ENCODE measurements at regions not wholly inside any gene's neighbourhood (a gene's known extent, or its start where the extent isn't known, plus 50 kb on each side); places are given as distances from the start of the nearest gene placed in this dataset.
A peak's percentile ranks its signal among the peaks of the same experiment; 100 is the strongest.

DNA sequence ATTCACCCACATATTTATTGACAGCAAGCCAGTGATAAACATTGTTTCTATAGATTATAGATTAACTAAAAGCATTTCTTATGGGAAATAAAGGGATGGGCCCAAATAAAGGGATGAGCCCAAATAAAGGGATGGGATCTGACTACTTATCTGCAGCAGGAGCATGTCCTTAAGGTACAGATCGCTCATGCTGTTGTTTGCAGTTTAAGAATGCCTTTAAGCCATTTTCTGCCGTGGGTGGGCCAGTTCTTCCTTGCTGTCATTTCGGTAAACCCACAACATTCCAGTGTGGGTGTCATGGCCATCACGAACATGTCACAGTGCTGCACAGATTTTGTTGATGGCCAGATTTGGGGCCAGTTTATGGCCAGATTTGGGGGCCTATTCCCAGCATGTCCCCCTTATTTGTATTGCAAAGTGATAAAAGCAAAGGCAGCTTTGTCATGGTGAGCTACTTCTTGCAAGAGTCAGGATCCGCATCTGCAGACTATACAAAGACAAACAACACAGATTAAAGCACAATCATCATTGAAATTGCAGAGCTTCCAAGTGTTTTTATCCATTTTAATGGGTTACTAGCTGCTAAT lies 700.7 kb downstream of the LRFN5 start:
- FAIRE-seq, result no peak

DNA sequence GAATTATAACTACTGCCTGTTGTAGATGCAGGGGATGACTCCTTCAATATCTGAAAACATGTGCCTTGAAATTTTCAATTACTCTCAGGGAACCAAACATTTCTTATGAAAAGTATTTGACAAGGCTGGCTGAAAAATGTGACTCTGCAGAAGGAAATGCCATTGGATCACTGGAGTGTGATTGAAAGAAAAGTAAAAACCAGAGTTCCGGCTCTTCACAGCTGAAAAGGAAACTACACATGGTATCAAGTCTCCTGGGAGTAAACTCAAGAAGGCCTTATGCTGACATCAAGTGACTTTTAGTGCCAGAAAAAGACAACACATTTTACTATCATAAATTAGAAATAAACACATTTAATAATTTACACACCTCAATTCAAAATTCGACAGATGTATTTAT lies 693.0 kb downstream of the LRFN5 start:
- FAIRE-seq, result no peak

DNA sequence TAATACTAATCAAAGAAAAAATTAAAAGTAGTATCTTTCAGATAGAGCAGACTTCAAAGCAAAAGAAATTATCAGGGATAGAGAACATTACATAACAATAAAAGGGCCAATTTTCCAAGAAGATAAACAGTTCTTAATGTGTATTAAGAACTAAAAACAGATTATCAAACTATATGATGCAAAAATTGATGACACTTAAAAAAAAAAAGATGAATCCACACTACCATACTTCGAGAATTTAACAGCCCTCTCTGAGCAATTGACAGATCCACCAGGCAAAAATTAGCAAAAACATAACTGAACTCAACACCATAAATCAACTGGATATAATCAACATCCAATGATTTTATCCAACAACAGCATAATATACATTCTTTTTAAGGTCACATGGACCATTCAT lies 686.5 kb downstream of the LRFN5 start:
- FAIRE-seq, result no peak

DNA sequence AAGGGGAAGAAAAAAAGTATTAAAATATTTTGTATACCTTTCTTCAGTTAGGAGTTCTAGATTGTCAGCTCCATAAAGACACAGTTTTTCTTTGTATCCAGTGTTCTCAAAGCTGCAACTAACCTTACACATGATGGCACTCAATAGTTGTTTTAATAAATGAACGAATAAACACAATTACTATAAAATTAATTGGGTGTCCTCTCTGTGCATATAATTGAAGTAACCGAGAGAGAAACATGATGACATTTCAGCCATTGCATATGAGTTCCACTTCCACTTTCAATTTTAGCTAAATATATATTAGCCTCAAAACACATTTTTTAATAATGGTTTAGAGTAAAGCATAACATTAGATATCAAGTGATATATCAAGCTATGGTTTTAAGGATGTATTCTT lies 671.2 kb downstream of the LRFN5 start:
- no peak for FAIRE-seq

DNA sequence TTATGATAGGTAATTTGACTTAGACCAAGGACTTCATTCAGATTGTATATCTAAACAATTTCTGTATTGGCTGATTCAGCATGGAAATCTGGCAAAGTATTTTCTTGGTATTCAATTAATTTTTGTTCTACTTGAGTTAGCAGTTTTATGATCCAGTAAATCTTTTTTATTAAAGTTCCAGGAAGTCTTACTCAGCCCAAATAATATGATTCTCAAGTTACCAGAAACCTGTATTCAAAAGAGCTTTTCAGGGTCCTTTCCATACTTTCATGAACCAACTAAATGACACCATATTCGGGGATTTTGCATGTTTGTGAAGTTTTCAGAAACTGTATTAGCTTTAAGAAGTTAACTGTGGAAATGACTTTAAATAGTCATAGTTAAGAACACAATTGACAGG lies 662.6 kb downstream of the LRFN5 start:
- FAIRE-seq, result no peak

DNA sequence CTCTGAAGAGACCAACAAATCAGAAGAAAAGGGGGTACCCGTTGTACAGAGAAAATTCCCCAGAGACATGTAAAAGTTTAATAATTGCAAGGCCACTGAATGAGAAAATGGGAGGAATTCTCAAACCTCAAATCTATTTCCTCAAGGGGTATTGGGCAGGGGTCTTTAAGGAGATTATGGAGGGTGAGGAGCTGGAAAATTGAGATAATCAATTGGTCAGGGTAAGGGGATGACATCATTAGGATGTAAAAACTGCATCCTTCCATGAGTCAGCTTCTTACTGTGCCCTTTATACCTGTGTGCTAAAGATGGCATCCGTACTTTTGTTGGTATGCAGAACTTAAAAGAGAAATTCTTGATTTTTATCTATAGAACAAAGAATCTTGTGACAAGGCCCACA lies 641.5 kb downstream of the LRFN5 start:
- no peak for FAIRE-seq

DNA sequence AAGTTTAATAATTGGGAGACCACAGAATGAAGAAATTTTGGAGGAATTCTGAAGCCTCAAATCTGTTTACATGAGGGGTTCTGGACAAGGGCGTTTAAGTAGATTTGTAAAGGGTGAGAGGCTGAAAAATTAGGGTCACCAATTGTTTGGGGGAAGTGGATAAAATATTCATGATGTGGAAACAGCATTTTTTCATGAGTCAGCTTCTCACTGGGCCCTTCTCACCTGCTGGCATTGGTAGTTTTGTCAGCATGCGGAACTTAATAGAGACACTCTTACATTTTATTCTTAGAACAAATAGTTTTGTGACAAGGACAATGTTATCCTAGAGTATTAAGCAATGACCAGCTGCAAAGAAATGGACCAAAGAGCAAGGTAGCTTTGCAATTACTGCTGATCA lies 634.4 kb downstream of the LRFN5 start:
- FAIRE-seq, result no peak

DNA sequence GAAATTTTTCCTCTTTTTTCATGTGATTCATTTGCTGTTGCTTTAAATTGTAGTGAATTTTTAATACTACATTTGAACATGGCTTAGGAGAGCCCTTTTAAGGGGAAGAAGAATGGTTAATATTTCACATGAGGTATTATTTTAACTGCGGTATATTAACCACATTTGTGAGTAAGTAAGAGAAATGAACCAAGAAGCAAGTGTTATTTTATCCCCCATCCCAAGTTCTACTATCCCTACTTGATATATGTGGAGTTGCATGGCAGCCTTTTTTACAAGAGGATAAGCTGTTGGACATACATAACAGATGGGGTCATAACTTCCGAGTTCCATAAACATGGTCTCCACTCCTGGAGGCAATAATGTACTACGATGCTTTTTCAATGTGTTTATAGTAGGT lies 623.3 kb downstream of the LRFN5 start:
- no peak for FAIRE-seq

DNA sequence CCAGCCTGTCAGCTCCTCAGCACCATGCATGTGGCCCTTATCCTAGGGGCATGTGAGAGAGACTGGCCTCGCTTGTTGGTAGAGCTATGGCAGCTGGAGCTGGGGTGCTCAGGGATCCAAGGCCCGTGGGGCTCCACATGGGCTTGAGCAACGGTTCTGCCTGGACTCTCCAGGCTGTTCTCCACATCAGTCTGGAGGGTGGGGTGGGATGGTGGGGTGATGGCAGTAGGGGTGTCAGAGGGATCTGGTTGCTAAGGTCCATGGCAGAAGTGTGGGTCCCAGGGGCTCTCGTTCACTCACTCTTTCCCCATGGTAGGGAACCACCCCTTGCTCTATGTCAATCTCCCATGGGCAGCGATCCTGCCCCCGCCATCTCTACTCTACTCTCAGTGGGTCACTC lies 622.6 kb downstream of the LRFN5 start:
- no peak for FAIRE-seq

DNA sequence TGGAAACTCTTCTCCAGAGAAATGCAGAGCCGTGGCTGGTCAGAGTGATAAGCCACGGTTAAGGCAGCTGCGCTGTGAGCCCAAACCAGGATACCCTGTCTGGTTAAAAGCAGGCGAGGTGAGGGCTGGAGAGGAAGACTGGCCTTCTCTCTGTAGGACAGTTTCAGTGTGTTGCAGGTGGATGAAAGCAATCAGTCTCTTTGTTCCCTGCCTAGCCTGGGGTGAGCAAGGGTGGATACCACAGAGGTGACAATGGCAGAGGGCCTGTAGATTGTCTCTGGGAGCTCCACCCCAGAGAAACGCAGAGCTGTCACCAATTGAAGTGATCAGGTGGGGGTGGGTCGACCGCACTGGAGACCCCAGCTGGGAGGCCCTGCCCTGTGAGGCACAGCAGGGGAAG lies 621.9 kb downstream of the LRFN5 start:
- FAIRE-seq, result no peak

DNA sequence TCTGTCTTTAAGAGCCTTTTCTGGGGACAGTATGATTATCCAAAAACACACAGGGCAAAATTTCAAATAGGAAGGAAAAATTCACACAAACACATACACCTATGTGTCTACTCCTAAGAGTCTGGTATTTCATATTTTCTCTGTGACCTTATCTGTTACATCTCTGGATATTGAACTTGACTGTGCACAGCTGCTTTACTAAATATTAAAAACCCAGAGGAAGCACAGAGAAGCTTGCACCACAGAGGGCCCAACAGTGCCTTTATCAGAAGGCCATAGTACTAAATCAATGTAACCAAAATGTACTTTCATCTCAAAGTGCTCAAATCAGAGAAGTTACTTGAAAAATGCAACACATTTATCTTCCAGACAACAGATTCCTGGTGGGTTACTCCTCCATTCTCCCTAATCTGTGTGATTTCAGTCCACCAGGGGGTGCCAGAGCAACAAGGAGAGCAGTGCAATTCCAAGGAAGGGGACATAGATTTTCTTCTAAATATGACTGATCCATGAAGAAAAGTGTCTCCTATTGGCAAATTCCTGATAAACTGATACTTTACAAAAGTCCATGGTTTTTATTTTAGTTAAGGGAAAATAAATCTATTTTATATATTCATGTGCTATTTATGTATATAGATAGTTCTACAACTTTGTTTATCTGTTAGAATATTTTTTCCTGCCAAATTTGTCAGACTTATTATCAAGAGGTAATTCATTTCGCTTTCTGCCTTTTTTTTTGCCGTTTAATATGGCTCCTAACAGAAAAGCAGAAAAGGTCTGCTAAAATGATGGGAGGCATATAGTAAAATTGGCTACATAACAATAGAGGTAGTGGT lies 617.6 kb downstream of the LRFN5 start:
- peak; percentile 77 for FAIRE-seq

DNA sequence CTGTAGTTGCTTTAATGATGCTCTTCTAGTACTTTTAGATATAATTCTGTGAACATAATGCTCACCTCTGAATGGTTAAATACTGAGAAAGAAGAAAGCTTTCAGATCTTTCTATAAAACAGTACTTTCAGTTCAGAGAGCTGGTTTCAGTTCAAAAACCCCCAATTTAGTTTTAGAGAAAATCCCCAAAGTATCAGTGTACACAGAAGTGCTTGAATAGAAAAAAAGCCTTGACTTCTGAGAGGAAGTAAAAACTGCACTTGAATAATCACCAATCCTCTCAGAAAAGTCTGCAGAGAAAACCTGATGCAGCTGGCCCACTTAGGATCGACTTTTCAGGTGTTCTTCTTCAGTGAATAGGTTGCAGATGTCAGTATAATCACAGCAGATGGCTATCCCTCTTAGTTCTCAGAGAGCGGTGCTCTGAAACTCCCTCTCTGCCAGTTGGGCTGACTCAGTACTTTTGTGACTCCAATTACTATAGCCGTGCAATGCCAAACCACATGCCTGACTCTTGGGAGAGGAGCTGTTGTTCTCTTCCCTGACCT lies 616.3 kb downstream of the LRFN5 start:
- FAIRE-seq, result no peak

DNA sequence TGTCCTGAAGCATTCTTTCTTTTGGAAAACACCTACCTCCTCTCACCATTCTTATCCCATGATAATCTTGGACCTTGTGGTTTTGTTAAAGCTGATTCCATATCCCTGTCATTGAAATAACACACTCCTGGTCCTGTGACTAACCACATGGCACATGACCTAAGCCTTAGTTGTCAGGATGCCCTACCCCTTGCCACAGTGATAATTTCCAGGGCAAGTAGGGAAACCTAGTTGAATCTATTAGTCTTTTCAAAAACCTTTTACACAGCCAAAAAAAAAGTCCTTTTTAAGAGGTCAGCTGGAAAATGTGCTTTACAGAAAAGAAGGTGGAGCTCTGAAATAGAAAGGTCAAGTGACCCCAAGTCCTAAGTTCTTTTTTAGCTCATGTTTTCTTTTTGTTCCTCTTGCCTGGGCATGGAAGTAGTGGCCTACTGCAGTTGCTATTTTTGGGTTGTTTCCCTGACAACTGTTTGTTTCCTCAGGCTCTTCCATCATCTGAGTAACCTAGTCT lies 608.4 kb downstream of the LRFN5 start:
- FAIRE-seq, result no peak

DNA sequence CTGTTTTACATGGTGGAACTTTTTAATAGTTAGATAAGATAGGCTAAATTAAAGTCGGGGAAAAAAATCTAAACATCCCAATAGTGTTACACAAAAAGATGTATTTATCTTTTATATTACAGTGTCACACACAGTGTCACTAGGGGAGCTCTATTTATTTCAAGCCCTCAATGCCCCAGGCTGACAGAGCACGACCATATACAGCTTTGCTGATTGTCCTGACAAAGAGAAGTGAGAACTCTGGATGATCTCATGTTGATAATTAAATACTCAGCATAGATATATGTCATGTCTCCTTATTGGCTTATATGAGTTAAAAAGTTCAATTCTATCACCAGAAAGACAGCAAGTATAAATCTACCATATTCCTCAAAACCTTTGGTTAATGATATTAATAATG lies 594.3 kb downstream of the LRFN5 start:
- FAIRE-seq, result no peak

DNA sequence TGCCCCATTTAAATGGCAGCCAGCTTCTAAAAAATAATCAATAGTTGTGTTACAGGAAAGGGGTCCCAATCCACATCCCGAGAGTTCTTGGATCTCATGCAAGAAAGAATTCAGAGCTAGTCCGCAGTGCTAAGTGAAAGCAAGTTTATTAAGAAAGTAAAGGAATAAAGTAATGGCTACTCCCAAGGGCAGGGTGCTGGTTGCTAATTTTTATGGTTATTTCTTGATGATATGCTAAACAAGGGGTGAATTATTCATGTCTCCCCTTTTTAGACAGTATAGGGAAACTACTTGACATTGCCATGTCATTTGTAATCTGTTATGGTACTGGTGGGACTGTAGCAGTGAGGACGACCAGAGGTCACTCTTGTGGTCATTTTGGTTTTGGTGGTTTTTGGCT lies 591.3 kb downstream of the LRFN5 start:
- no peak for FAIRE-seq

DNA sequence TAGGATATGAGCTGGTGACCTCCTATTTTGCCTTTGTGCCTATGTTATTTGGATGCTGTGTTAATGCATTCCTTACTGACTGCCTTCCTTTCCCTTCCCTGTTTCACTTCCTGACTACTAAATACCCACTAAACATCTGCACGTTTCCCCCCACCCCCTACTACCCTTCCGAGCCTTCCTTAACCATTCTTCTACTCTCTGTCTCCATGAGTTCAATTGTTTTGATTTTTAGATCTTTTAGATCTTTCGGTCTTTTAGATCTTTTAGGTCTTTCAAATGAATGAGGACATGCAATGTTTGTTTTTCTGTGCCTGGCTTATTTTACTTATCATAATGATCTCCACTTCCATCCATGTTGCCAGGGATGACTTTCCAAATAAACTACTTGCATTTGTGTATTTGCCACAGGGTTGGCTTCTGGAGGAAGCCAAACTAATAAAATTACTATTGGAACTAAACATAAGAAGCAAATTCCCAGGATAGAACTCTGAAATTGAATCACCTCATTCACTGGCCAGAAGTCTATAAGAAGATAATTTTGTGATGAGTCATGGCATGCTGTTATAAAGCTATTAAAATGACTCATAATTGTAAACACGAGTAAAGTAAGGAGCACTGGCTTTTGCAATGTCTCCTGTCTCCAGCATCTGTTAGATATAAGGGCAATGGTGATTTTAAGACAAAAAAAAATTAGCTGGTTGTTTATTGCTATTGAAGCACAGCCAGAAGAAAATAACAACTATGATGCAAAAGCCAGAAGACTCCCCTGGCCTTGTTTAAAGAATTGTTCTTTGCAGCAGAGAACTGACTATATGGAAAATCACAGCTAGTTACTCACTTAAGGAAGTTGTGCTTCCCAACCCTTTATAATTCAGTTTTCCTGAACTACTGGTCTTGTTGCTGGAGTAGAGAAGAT lies 586.3 kb downstream of the LRFN5 start:
- no peak for FAIRE-seq

DNA sequence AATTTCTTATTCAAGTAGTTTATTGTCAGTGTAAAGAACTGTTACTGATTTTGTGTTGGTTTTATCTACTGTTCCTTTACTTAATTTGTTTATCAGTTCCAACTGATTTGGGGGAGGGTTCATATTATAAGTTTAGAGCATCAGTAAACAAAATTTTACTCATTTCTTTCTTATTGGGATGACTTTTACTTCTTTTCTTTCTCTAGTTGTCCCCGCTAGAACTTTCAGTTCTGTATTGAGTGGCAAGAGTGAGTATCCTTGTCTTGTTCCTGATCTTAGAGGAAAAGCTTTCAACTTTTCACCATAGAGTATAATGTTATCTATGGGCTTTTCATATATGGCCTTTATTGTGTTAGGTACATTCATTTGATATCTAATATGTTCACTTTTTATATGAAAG lies 584.1 kb downstream of the LRFN5 start:
- FAIRE-seq, result no peak

DNA sequence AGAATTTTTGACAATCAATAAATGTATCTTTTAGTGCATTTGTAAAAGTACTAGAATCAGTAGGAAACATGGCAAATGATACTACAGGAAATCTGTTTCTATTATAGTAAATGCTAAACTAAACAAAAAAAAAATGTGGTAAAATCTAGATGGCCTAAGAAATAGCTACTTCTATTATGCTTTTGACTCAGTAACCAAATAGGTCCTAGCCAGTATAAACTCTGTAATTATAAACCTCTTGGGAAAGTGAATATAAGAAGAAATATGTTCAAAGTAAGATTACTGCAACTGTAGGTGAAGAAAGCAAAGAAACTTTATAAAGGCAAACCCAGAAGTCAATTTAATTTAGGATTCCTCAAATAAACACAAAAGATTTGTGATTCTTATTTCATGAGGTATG lies 581.2 kb downstream of the LRFN5 start:
- no peak for FAIRE-seq

DNA sequence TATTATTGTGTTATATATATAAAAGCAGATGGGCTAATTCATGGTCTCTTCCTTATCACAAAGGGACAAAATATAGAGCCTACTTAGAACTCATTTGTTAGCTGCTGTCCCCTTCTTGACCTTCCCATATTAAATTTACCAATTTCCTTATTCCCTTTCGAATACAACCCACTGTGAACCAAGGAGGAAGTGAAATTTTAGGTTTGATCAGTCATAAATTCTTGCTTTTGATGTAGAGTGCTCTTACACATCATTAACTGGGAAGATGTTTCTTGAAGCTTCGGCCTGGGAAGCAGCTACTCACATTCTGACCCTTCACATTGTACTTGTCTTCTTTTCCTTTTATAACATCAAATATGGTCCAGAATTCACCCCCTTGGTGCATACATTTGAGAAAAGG lies 579.0 kb downstream of the LRFN5 start:
- FAIRE-seq, result no peak

DNA sequence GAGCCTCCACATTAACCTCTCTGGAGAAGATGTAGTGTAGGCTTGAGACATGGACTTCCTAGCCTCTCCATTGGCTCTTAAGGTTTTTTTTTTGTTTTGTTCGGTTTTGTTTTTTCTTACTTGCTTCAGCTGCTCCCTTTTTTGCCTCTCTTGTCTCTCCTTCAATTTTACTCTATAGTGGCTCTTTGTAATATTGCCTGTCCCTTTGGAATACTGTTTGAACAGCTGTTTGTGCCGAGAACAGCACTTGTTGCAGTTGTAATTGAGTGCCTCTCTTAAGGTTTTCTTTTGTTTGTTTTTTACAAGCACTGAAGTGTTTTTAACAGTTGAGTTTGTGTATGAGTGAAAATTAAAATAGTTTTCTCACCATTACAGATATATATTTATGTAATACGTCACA lies 567.7 kb downstream of the LRFN5 start:
- FAIRE-seq, result no peak

DNA sequence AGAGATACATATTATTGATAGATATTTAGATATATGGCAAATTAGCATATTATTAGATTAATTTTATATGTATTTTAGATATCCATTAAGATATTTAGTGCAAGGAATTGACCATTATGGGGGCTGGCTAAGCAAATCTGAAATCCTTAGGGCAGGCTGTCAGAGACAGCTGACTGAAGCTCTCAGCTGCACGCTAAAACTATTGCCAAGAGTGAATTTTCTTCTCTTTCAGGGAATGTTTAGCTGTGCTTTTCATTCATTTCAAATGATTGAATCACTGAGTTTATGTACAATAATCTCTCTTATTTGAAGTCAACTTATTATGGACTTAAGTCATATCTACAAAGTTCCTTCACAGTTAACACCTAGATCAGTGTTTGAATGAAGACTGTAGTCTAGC lies 566.5 kb downstream of the LRFN5 start:
- FAIRE-seq, result no peak

DNA sequence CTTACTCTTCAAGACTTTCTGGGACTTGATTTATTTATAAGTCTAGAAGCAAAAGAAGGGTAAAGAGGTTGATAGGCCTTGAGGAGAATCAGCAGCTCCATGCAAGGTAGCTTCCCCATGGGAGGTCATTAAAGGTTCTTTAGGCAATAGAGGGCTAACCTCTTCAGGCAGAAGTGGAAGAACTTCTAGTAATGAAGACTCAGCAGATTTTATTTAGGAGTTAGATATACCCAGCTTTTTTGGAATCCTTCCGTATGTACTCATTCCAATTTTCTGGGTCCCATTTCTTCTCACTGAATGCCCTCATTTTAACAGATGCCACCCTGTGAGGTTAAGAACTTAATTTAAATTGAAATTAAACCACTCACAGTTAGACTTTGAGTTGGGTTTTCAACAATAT lies 565.6 kb downstream of the LRFN5 start:
- FAIRE-seq, result no peak

DNA sequence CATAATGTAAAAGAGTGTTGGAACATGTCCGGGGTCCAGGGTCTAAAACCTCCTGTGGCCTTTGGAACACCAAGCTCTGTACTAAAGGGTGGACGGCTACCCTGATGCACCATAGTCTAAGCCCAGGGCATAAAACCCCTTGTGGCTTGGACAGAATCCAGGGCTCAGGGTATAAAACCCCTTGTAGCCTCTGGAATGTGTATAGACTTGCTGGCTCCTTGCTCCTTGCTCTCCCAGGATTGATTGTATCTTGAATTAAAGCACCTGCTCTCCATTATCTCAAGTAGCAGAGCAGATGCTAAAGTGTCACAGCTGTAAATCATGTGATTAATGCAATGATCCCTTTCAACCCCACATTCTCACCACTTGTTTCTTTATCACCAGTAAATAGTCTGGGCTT lies 556.5 kb downstream of the LRFN5 start:
- no peak for FAIRE-seq

Measured in islet of Langerhans (tissue), 1 donor.